Endothelial cell (in vitro differentiated cells): ENCODE measurements at regions not wholly inside any gene's neighbourhood (a gene's known extent, or its start where the extent isn't known, plus 50 kb on each side); places are given as distances from the start of the nearest gene placed in this dataset.
"Not testable (repeated sequence)": the region's sequence is repeated elsewhere in the genome, so short reads cannot be mapped to it uniquely, and the experiment has no call there.

Source experiments
- DNase-seq: peaks from one replicate; pipeline ENCODE4 v3.0.0; 2021; ENCODE audit warnings: low spot score
- H3K27ac Mint-ChIP-seq: one replicate; pipeline ENCODE4 v1.8.0; 2021; ENCODE audit warnings: mixed read lengths, inconsistent platforms; ENCODE audit not compliant: unreplicated experiment
- H3K27me3 Mint-ChIP-seq: one replicate; pipeline ENCODE4 v1.8.0; 2021; ENCODE audit warnings: mild to moderate bottlenecking, moderate library complexity, mixed read lengths, inconsistent platforms; ENCODE audit not compliant: unreplicated experiment
- H3K36me3 Mint-ChIP-seq: one replicate; pipeline ENCODE4 v1.8.0; 2021; ENCODE audit warnings: mild to moderate bottlenecking, low read depth, mixed read lengths, inconsistent platforms; ENCODE audit not compliant: unreplicated experiment
- H3K4me1 Mint-ChIP-seq: one replicate; pipeline ENCODE4 v1.8.0; 2021; ENCODE audit warnings: mild to moderate bottlenecking, mixed read lengths, inconsistent platforms; ENCODE audit not compliant: unreplicated experiment
- H3K4me3 Mint-ChIP-seq: one replicate; pipeline ENCODE4 v1.8.0; 2021; ENCODE audit warnings: mild to moderate bottlenecking, mixed read lengths, inconsistent platforms; ENCODE audit not compliant: unreplicated experiment
- H3K9me3 Mint-ChIP-seq: one replicate; pipeline ENCODE4 v1.8.0; 2021; ENCODE audit warnings: mixed read lengths, inconsistent platforms; ENCODE audit not compliant: unreplicated experiment
- TF ChIP-seq, protein P1 (sequence below): fragments of 200-600 bp; sonication (generic); IDR thresholded peaks from one replicate; pipeline ENCODE4 v1.5.0; 2021; ENCODE audit warnings: antibody characterized with exemption; ENCODE audit not compliant: unreplicated experiment

DNA sequence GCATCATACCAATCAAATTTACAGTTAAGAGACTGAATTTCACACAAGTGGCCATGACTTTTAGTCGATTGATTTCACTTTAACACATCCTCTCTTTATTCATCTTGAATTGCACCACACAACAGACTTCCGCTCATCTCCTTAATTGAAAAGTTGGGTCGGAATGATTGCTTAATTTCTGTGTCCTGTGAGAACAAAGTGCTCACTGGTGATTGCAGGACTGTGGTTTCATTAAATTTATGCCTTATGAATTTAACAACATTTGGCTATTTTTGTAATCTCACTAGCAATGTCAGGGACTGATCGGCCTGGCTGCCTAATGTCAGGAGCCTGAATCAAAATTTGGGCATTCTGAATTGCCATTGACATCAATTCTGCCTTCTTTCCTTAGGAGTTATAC, 1447.3 kb upstream of the ACO1 start:
- DNase-seq: no peak
- no peaks in the 10 kb centered on the region for H3K4me1 Mint-ChIP-seq
- H3K27ac Mint-ChIP-seq: no peak overlapping the region
- TF ChIP-seq, protein P1, sequence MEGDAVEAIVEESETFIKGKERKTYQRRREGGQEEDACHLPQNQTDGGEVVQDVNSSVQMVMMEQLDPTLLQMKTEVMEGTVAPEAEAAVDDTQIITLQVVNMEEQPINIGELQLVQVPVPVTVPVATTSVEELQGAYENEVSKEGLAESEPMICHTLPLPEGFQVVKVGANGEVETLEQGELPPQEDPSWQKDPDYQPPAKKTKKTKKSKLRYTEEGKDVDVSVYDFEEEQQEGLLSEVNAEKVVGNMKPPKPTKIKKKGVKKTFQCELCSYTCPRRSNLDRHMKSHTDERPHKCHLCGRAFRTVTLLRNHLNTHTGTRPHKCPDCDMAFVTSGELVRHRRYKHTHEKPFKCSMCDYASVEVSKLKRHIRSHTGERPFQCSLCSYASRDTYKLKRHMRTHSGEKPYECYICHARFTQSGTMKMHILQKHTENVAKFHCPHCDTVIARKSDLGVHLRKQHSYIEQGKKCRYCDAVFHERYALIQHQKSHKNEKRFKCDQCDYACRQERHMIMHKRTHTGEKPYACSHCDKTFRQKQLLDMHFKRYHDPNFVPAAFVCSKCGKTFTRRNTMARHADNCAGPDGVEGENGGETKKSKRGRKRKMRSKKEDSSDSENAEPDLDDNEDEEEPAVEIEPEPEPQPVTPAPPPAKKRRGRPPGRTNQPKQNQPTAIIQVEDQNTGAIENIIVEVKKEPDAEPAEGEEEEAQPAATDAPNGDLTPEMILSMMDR: no peak
- no peak overlapping the region for H3K4me3 Mint-ChIP-seq
- no peaks in the 10 kb centered on the region for H3K9me3 Mint-ChIP-seq
- H3K27me3 Mint-ChIP-seq: no peaks in the 10 kb centered on the region
- H3K36me3 Mint-ChIP-seq: no peaks in the 10 kb centered on the region

DNA sequence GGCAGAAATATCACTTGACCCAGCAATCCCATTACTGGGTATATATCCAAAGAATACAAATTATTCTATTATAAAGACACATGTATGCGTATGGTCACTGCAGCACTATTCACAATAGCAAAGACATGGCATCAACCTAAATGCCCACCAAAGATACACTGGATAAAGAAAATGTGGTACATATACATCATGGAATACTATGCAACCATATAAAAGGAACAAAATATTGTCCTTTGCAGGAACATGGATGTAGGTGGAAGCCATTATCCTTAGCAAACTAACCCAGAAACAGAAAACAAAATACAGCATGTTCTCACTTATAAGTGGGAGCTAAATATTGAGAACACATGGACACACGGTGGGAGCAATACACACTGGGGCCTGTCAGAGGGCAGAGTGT, 1441.6 kb upstream of the ACO1 start:
- H3K27ac Mint-ChIP-seq: not testable (repeated sequence)

DNA sequence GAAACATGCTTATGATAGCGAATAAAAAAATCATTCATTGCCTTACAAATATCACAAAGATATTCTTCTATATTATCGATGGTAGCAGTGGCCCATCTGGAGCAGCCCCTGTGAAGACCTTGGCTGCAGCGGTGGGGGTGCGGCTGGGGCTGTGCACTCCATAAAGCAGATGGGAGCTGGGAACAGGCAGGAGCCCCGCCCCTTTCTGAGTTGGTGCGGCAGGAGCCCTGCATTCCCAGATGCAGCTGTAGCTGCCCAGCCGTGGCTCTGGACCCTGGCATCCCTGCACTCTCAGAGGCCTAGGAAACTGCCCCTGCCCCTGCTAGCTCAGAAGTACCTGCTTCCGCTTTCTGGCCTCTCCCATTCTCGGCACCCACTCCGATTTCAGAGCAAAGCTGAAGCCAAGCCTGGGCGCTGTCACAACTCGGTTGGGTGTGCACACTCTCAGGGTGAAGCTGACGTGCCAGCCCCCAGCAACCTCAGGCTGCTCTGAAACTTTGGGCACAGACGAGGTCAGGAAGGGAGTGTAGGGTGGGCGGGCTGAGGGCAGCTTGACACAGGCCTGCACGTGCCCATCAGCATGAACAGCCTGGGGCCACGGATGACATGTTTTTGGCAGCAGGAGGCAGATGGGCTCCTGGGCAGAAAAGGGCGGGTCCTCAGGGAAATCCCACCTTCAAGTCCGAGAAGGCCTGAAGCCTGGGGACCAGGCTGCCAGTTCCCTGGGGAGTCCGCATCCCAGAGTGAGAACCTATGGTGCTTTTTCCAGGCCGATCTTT, 1440.8 kb upstream of the ACO1 start:
- TF ChIP-seq, protein P1: no peak
- H3K4me1 Mint-ChIP-seq: no peaks in the 10 kb centered on the region
- H3K27ac Mint-ChIP-seq: no peak overlapping the region
- H3K9me3 Mint-ChIP-seq: no peaks in the 10 kb centered on the region
- peaks cover 2% of the 10 kb centered on the region for H3K27me3 Mint-ChIP-seq
- no peaks in the 10 kb centered on the region for H3K36me3 Mint-ChIP-seq
- DNase-seq: no peak
- no peak overlapping the region for H3K4me3 Mint-ChIP-seq

More for the DNA sequence above, 1441.6 kb upstream of the ACO1 start:
- not testable (repeated sequence) for H3K4me1 Mint-ChIP-seq, H3K4me3 Mint-ChIP-seq, H3K9me3 Mint-ChIP-seq, H3K27me3 Mint-ChIP-seq, DNase-seq, H3K36me3 Mint-ChIP-seq

DNA sequence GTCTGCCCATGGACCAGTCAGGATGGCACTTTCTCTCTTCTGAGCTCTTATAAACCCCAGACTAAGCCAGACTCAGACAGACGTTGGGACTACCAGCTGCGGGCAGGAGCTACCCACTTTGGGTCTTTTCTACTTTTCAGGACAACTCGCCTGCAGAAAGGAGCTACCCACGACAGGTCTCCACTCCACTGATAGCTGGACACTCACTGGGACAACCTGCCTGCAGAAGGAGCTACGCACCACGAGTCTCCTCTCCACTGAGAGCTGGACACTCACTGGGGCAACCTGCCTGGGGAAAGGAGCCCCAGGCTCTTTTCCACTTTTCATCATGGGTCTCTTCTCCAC, 1440.2 kb upstream of the ACO1 start:
- TF ChIP-seq, protein P1: no peak
- H3K4me3 Mint-ChIP-seq: no peak overlapping the region
- H3K36me3 Mint-ChIP-seq: no peaks in the 10 kb centered on the region
- no peaks in the 10 kb centered on the region for H3K9me3 Mint-ChIP-seq
- H3K4me1 Mint-ChIP-seq: no peaks in the 10 kb centered on the region
- DNase-seq: no peak
- peaks cover 2% of the 10 kb centered on the region for H3K27me3 Mint-ChIP-seq
- no peak overlapping the region for H3K27ac Mint-ChIP-seq

DNA sequence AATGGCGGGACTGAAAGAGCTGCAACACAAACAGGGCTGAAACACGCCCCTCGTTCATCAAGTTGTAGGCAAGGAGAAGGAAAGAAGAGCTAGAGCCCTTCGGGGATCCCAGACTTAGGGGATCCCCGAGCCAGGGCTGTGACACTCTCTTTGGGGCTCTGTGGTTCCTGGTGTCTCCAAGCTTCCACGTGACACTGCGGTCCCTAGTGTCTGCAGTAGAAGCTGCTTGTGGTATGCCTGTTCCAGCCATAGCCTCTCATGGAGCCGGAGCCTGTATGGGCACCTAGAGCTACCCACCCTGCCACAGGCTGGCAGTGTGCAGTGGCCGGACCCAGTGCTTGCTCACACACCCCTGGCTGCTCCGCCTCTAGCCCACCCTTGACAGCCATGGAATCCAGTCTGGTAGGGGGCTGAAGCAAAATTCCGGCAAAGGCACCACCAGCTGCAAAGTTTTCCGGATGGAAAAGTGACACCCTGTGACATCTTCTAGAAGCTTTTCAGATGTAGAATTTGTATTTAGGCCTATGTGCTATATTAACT, 1439.6 kb upstream of the ACO1 start:
- Mint-ChIP-seq H3K9me3 (no peaks in the 10 kb centered on the region), H3K4me1 (no peaks in the 10 kb centered on the region), H3K27ac (no peak overlapping the region), H3K27me3 (peaks cover 2% of the 10 kb centered on the region), H3K4me3 (no peak overlapping the region), H3K36me3 (no peaks in the 10 kb centered on the region)
- TF ChIP-seq, protein P1: no peak
- no peak for DNase-seq
